ENCODE measurements at regions not wholly inside any gene's neighbourhood (a gene's known extent, or its start where the extent isn't known, plus 50 kb on each side); places are given as distances from the start of the nearest gene placed in this dataset.

GRCh38 chr5:155252025-155252424 is 238.5 kb downstream of the KIF4B start:
- TF ChIP-seq POLR2A (IDR thresholded peaks at IDR 0.05): no peak
- TF ChIP-seq CTCF (IDR thresholded peaks at IDR 0.05 in 4 of 5, conservative IDR thresholded peaks at IDR 0.05 in 1 of 5): no peak

All from gastrocnemius medialis (tissue), 4 donors.